Liver (tissue), 8 donors: ENCODE measurements at regions not wholly inside any gene's neighbourhood (a gene's known extent, or its start where the extent isn't known, plus 50 kb on each side); places are given as distances from the start of the nearest gene placed in this dataset.

Experiments used
- DNase-seq: peaks from one replicate; pipeline ENCODE4 v3.0.0-alpha.2; 2017; ENCODE audit warnings: low spot score
- H3K27ac ChIP-seq, 2 donors: one replicate each; pipeline ENCODE4 v1.7.0; 2013; ENCODE audit warnings: inconsistent platforms in 2 of 2, low read length in 2 of 2, control low read depth in 1 of 2, low read depth in 1 of 2, mild to moderate bottlenecking in 1 of 2
- H3K27me3 ChIP-seq, 4 donors: one replicate each; pipeline versions ENCODE4 v1.6.1 to v1.7.0; 2013; ENCODE audit warnings: low read length in 3 of 4, inconsistent platforms in 1 of 4, mild to moderate bottlenecking in 1 of 4, moderate library complexity in 1 of 4; ENCODE audit not compliant: control insufficient read depth in 4 of 4, insufficient read depth in 4 of 4
- H3K36me3 ChIP-seq, 4 donors: one replicate each; pipeline versions ENCODE4 v1.6.1 to v1.7.0; 2013; ENCODE audit warnings: low read length in 3 of 4, mild to moderate bottlenecking in 3 of 4, low read depth in 1 of 4, moderate library complexity in 1 of 4; ENCODE audit not compliant: control insufficient read depth in 4 of 4, insufficient read depth in 3 of 4
- H3K4me1 ChIP-seq, 4 donors: one replicate each; pipeline versions ENCODE4 v1.6.1 to v1.7.0; 2013; ENCODE audit warnings: low read length in 3 of 4, mild to moderate bottlenecking in 3 of 4, moderate library complexity in 1 of 4; ENCODE audit not compliant: control insufficient read depth in 4 of 4, insufficient read depth in 4 of 4
- H3K4me3 ChIP-seq, 3 donors: one replicate each; pipeline versions ENCODE4 v1.6.1 to v1.7.0; 2013; ENCODE audit warnings: low read length in 3 of 3, control low read depth in 1 of 3, low read depth in 1 of 3, mild to moderate bottlenecking in 1 of 3
- H3K9ac ChIP-seq, 2 donors: one replicate each; pipeline ENCODE4 v1.7.0; 2013; ENCODE audit warnings: low read length in 2 of 2, mild to moderate bottlenecking in 2 of 2, moderate library complexity in 2 of 2, control low read depth in 1 of 2, low read depth in 1 of 2
- H3K9me3 ChIP-seq, 4 donors: one replicate each; pipeline versions ENCODE4 v1.6.1 to v1.7.0; 2013; ENCODE audit warnings: low read length in 3 of 4; ENCODE audit not compliant: control insufficient read depth in 4 of 4
- EGR1 ChIP-seq, 2 donors: IDR thresholded peaks; 2 replicates each; pipeline ENCODE4 v1.6.1; 2016 to 2018; ENCODE audit warnings: antibody characterized with exemption in 2 of 2, low read depth in 2 of 2
- FOXA1 ChIP-seq: IDR thresholded peaks from 2 replicates; pipeline ENCODE4 v1.6.1; 2016; ENCODE audit warnings: antibody characterized with exemption
- FOXA2 ChIP-seq: IDR thresholded peaks from 2 replicates; pipeline ENCODE4 v1.6.1; 2016; ENCODE audit warnings: antibody characterized with exemption
- GABPA ChIP-seq, 2 donors: IDR thresholded peaks in 1 of 2; conservative IDR thresholded peaks in 1 of 2; 2 replicates each; pipeline ENCODE4 v1.6.1; 2016; ENCODE audit warnings: antibody characterized with exemption in 2 of 2, mild to moderate bottlenecking in 1 of 2, moderate library complexity in 1 of 2
- HNF4A ChIP-seq, 2 donors: conservative IDR thresholded peaks; 2 replicates each; pipeline ENCODE4 v1.6.1; 2016; ENCODE audit warnings: antibody characterized with exemption in 2 of 2, mild to moderate bottlenecking in 2 of 2
- JUND ChIP-seq, 2 donors: IDR thresholded peaks; 2 replicates each; pipeline ENCODE4 v1.6.1; 2016; ENCODE audit warnings: antibody characterized with exemption in 2 of 2
- NR2F2 ChIP-seq: IDR thresholded peaks from 2 replicates; pipeline ENCODE4 v1.6.1; 2016; ENCODE audit warnings: antibody characterized with exemption
- RXRA ChIP-seq, 2 donors: IDR thresholded peaks; 2 replicates each; pipeline ENCODE4 v1.6.1; 2017 to 2018; ENCODE audit warnings: antibody characterized with exemption in 2 of 2, mild to moderate bottlenecking in 1 of 2
- TAF1 ChIP-seq: conservative IDR thresholded peaks from 2 replicates; pipeline ENCODE4 v1.6.1; 2016; ENCODE audit warnings: antibody characterized with exemption, mild to moderate bottlenecking
- WGBS: extraction: QIAGEN DNeasy Blood & Tissue Kit; methylation state at CpG from one replicate; pipeline ENCODE4 v1.1.7; 2013; 5-methylcytosine and 5-hydroxymethylcytosine counted together
- TF ChIP-seq, protein P1 (sequence below): IDR thresholded peaks from 2 replicates; pipeline ENCODE4 v1.6.1; 2016; ENCODE audit warnings: antibody characterized with exemption
- TF ChIP-seq, protein P2 (sequence below): IDR thresholded peaks from 2 replicates; pipeline ENCODE4 v1.6.1; 2016; ENCODE audit warnings: antibody characterized with exemption, mild to moderate bottlenecking
- TF ChIP-seq, protein P3 (sequence below): fragments of 150-350 bp; IDR thresholded peaks from 2 replicates; pipeline ENCODE4 v1.5.1; 2017; ENCODE audit warnings: improper control_type of control experiment, low read depth, low read length; ENCODE audit not compliant: missing input control
- TF ChIP-seq, protein P4 (sequence below): IDR thresholded peaks from 2 replicates; pipeline ENCODE4 v1.6.1; 2016; ENCODE audit warnings: antibody characterized with exemption
- donor health status: healthy.
- donor health status: healthy.
- donor health status: healthy.
- donor health status: healthy.
- donor health status: healthy.

DNA sequence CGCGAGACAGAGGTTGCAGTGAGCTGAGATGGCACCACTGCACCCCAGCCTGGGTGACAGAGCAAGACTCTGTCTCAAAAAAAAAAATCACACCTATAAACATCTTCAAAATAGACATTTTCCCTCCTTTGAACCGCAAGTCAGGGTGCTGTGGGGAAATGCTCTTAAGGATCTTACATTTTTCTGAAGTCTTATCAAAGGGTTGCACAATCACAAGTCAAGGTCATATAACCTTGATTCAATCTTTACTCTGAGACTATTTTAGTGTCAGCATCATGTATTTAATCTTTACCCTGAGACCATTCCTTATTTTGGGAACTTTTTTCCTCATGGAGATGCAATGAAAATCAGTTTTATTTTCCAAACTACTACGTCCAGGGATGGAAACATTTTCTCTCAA, 62.8 kb upstream of the RANBP3L start:
- H3K27me3 ChIP-seq: no peaks in the 10 kb centered on the region
- TF ChIP-seq JUND (IDR thresholded peaks at IDR 0.05) (no peak), FOXA2 (no peak), RXRA (IDR thresholded peaks at IDR 0.05) (no peak), EGR1 (IDR thresholded peaks at IDR 0.05; ENCODE audit: low read depth in 2 of 2) (no peak), TAF1 (no peak), GABPA (IDR thresholded peaks at IDR 0.05 in 1 of 2, conservative IDR thresholded peaks at IDR 0.05 in 1 of 2) (no peak)
- TF ChIP-seq, protein P1, sequence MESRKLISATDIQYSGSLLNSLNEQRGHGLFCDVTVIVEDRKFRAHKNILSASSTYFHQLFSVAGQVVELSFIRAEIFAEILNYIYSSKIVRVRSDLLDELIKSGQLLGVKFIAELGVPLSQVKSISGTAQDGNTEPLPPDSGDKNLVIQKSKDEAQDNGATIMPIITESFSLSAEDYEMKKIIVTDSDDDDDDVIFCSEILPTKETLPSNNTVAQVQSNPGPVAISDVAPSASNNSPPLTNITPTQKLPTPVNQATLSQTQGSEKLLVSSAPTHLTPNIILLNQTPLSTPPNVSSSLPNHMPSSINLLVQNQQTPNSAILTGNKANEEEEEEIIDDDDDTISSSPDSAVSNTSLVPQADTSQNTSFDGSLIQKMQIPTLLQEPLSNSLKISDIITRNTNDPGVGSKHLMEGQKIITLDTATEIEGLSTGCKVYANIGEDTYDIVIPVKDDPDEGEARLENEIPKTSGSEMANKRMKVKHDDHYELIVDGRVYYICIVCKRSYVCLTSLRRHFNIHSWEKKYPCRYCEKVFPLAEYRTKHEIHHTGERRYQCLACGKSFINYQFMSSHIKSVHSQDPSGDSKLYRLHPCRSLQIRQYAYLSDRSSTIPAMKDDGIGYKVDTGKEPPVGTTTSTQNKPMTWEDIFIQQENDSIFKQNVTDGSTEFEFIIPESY: no peak
- TF ChIP-seq, protein P2, sequence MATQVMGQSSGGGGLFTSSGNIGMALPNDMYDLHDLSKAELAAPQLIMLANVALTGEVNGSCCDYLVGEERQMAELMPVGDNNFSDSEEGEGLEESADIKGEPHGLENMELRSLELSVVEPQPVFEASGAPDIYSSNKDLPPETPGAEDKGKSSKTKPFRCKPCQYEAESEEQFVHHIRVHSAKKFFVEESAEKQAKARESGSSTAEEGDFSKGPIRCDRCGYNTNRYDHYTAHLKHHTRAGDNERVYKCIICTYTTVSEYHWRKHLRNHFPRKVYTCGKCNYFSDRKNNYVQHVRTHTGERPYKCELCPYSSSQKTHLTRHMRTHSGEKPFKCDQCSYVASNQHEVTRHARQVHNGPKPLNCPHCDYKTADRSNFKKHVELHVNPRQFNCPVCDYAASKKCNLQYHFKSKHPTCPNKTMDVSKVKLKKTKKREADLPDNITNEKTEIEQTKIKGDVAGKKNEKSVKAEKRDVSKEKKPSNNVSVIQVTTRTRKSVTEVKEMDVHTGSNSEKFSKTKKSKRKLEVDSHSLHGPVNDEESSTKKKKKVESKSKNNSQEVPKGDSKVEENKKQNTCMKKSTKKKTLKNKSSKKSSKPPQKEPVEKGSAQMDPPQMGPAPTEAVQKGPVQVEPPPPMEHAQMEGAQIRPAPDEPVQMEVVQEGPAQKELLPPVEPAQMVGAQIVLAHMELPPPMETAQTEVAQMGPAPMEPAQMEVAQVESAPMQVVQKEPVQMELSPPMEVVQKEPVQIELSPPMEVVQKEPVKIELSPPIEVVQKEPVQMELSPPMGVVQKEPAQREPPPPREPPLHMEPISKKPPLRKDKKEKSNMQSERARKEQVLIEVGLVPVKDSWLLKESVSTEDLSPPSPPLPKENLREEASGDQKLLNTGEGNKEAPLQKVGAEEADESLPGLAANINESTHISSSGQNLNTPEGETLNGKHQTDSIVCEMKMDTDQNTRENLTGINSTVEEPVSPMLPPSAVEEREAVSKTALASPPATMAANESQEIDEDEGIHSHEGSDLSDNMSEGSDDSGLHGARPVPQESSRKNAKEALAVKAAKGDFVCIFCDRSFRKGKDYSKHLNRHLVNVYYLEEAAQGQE: no peak
- H3K27ac ChIP-seq: no peak overlapping the region
- H3K4me3 ChIP-seq: no peak overlapping the region
- DNase-seq: no peak
- no peaks in the 10 kb centered on the region for H3K36me3 ChIP-seq
- H3K9ac ChIP-seq: no peak overlapping the region
- H3K4me1 ChIP-seq: peaks cover 0 to 18% (median 6%) of the 10 kb centered on the region in 4 donors
- 90% methylated on average over 4 of the region's 4 CpGs for WGBS
- H3K9me3 ChIP-seq: no peaks in the 10 kb centered on the region

DNA sequence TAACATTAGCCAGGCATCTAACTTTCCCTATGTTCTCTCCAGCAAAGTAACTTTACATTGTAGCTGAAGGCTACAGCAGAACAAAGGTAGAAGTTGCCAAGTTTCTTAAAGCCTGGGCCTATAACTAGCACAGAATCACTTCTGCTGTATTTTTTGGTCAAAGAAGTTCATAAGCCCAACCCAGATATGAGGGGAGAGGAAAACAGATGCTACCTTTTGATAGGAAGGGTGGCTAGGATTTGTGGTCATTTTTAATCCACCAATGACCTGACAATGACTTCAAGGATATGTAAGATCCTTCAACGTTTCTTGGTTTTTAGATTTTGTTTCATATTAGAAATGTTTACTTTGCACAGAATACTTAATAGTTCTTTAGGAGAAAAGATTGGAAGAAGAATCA, 64.2 kb upstream of the RANBP3L start:
- no peak overlapping the region for H3K4me3 ChIP-seq
- no peak for DNase-seq
- no peaks in the 10 kb centered on the region for H3K9me3 ChIP-seq
- no peaks in the 10 kb centered on the region for H3K36me3 ChIP-seq
- 72% methylated on average over 1 of the region's 1 CpG for WGBS
- no peak overlapping the region for H3K27ac ChIP-seq
- TF ChIP-seq, protein P3, sequence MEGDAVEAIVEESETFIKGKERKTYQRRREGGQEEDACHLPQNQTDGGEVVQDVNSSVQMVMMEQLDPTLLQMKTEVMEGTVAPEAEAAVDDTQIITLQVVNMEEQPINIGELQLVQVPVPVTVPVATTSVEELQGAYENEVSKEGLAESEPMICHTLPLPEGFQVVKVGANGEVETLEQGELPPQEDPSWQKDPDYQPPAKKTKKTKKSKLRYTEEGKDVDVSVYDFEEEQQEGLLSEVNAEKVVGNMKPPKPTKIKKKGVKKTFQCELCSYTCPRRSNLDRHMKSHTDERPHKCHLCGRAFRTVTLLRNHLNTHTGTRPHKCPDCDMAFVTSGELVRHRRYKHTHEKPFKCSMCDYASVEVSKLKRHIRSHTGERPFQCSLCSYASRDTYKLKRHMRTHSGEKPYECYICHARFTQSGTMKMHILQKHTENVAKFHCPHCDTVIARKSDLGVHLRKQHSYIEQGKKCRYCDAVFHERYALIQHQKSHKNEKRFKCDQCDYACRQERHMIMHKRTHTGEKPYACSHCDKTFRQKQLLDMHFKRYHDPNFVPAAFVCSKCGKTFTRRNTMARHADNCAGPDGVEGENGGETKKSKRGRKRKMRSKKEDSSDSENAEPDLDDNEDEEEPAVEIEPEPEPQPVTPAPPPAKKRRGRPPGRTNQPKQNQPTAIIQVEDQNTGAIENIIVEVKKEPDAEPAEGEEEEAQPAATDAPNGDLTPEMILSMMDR: no peak
- no peak for TF ChIP-seq NR2F2
- TF ChIP-seq HNF4A (conservative IDR thresholded peaks at IDR 0.05): no peak
- TF ChIP-seq, protein P4, sequence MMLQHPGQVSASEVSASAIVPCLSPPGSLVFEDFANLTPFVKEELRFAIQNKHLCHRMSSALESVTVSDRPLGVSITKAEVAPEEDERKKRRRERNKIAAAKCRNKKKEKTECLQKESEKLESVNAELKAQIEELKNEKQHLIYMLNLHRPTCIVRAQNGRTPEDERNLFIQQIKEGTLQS: no peak
- TF ChIP-seq FOXA2: no peak
- no peak for TF ChIP-seq FOXA1
- TF ChIP-seq RXRA (IDR thresholded peaks at IDR 0.05): no peak
- H3K4me1 ChIP-seq: peaks cover 0 to 18% (median 6%) of the 10 kb centered on the region in 4 donors
- no peak overlapping the region for H3K9ac ChIP-seq
- no peaks in the 10 kb centered on the region for H3K27me3 ChIP-seq
